HG02970 (cell line): ENCODE measurements at regions not wholly inside any gene's neighbourhood (a gene's known extent, or its start where the extent isn't known, plus 50 kb on each side); places are given as distances from the start of the nearest gene placed in this dataset.
A peak's percentile ranks its signal among the peaks of the same experiment; 100 is the strongest.
"Not testable (repeated sequence)": the region's sequence is repeated elsewhere in the genome, so short reads cannot be mapped to it uniquely, and the experiment has no call there.

Source experiments
- ATAC-seq: cut with Tn5 transposase; IDR thresholded peaks from one replicate; pipeline ENCODE4 v1.9.1; 2021; ENCODE audit warnings: mild to moderate bottlenecking, moderate library complexity, moderate number of reproducible peaks; ENCODE audit not compliant: unreplicated experiment, low FRiP score

GRCh38 chr13:27327633-27328032 is 57.0 kb downstream of the RASL11A start:
- no peak for ATAC-seq

- ATAC-seq = no peak
Measured at GRCh38 chr13:27329210-27329609, 58.6 kb downstream of the RASL11A start.

- no peak for ATAC-seq
Measured at GRCh38 chr13:27334774-27335435, 64.3 kb downstream of the RASL11A start.

- no peak for ATAC-seq
Measured at GRCh38 chr13:27336014-27336673, 65.5 kb downstream of the RASL11A start.

- no peak for ATAC-seq
Measured at GRCh38 chr13:27338207-27338606, 67.6 kb downstream of the RASL11A start.

GRCh38 chr13:27338816-27339215 is 68.2 kb downstream of the RASL11A start:
- ATAC-seq = no peak

GRCh38 chr13:27339299-27339698 is 68.7 kb downstream of the RASL11A start:
- no peak for ATAC-seq

GRCh38 chr13:27341616-27342015 is 71.0 kb downstream of the RASL11A start:
- no peak for ATAC-seq

GRCh38 chr13:27347211-27347772 is 76.7 kb downstream of the RASL11A start:
- no peak for ATAC-seq

GRCh38 chr13:27348461-27348860 is 76.0 kb upstream of the GTF3A start:
- no peak for ATAC-seq

GRCh38 chr13:27349458-27349857 is 75.0 kb upstream of the GTF3A start:
- ATAC-seq = no peak

- ATAC-seq = not testable (repeated sequence)
Measured at GRCh38 chr13:27350825-27351224, 73.6 kb upstream of the GTF3A start.

- no peak for ATAC-seq
Measured at GRCh38 chr13:27352698-27353097, 71.7 kb upstream of the GTF3A start.

- ATAC-seq = peak; percentile 69
Measured at GRCh38 chr13:27353166-27353583, 71.2 kb upstream of the GTF3A start.

- ATAC-seq = no peak
Measured at GRCh38 chr13:27353708-27354107, 70.7 kb upstream of the GTF3A start.

GRCh38 chr13:27354379-27354778 is 70.0 kb upstream of the GTF3A start:
- no peak for ATAC-seq

- ATAC-seq = no peak
Measured at GRCh38 chr13:27355894-27356293, 68.5 kb upstream of the GTF3A start.

GRCh38 chr13:27358420-27358819 is 66.0 kb upstream of the GTF3A start:
- no peak for ATAC-seq

GRCh38 chr13:27359199-27359821 is 65.1 kb upstream of the GTF3A start:
- no peak for ATAC-seq

GRCh38 chr13:27360562-27360961 is 63.9 kb upstream of the GTF3A start:
- ATAC-seq = no peak

GRCh38 chr13:27362064-27362751 is 62.2 kb upstream of the GTF3A start:
- peak; percentile 58 for ATAC-seq
